ENCODE measurements at regions not wholly inside any gene's neighbourhood (a gene's known extent, or its start where the extent isn't known, plus 50 kb on each side); places are given as distances from the start of the nearest gene placed in this dataset.

DNA sequence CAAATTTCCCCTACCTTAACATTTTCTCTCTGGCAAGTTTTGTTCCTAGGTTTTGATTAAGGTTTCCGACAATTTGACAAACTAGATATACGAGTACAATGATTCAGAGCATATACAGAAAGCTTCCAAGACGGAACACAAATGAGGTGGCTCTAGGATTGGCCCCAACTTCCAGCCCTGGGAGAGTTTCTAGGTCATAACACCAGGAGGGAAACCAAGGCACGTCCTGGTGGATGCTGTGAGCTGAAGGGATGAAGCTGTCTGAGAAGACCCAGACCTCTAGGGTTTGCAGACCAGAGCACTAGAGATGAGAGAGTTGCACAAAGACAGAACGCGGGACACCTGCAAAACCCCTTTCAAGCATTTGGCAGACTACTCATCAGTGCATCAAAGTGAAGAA is 51.5 kb upstream of the CAND1 start:
- no peak for DNase-seq (ENCODE audit: low read depth in 1 of 2, low spot score in 1 of 2)
